HEK293T (cell line): ENCODE measurements at regions not wholly inside any gene's neighbourhood (a gene's known extent, or its start where the extent isn't known, plus 50 kb on each side); places are given as distances from the start of the nearest gene placed in this dataset.

Experiments
- CTCF ChIA-PET: fragments of 350-600 bp; formaldehyde crosslinking; extraction: SDS; loops from one replicate; lab custom pipeline; 2021; ENCODE audit warnings: antibody characterized with exemption, inconsistent platforms; lab: Yijun Ruan, JAX
- POLR2A ChIA-PET: fragments of 350-600 bp; formaldehyde crosslinking; extraction: SDS; loops from one replicate; lab custom pipeline; 2020; ENCODE audit warnings: antibody characterized with exemption, inconsistent platforms; lab: Yijun Ruan, JAX
- DNase-seq: peaks from one replicate; pipeline ENCODE4 v3.0.0; 2012; ENCODE audit warnings: mixed read lengths; ENCODE audit errors: extremely low spot score
- ARNT ChIP-seq: fragments of 450-650 bp; IDR thresholded peaks from 2 replicates; pipeline ENCODE4 v1.6.1; 2017; ENCODE audit warnings: mild to moderate bottlenecking
- BHLHE40 ChIP-seq: fragments of 450-650 bp; IDR thresholded peaks from 2 replicates; pipeline ENCODE4 v1.6.1; 2016; ENCODE audit warnings: mild to moderate bottlenecking, moderate library complexity, borderline replicate concordance
- CTBP1 ChIP-seq: fragments of 450-650 bp; IDR thresholded peaks from 2 replicates; pipeline ENCODE4 v1.6.1; 2016; ENCODE audit warnings: borderline replicate concordance
- ELF4 ChIP-seq: fragments of 450-650 bp; IDR thresholded peaks from 2 replicates; pipeline ENCODE4 v1.6.1; 2017; ENCODE audit warnings: antibody characterized with exemption
- FOXA1 ChIP-seq: fragments of 450-650 bp; IDR thresholded peaks from 2 replicates; pipeline ENCODE4 v1.6.1; 2016; ENCODE audit warnings: mild to moderate bottlenecking
- FOXK2 ChIP-seq: fragments of 450-650 bp; IDR thresholded peaks from 2 replicates; pipeline ENCODE4 v1.6.1; 2016; ENCODE audit warnings: mild to moderate bottlenecking
- FOXM1 ChIP-seq: fragments of 450-650 bp; IDR thresholded peaks from 2 replicates; pipeline ENCODE4 v1.6.1; 2017; ENCODE audit warnings: mild to moderate bottlenecking, borderline replicate concordance
- HDGF ChIP-seq: fragments of 450-650 bp; IDR thresholded peaks from 2 replicates; pipeline ENCODE4 v1.6.1; 2017; ENCODE audit warnings: antibody characterized with exemption, borderline replicate concordance
- L3MBTL2 ChIP-seq: fragments of 450-650 bp; conservative IDR thresholded peaks from 2 replicates; pipeline ENCODE4 v1.6.1; 2016; ENCODE audit warnings: mild to moderate bottlenecking
- LEF1 ChIP-seq: fragments of 450-650 bp; IDR thresholded peaks from 2 replicates; pipeline ENCODE4 v1.6.1; 2017; ENCODE audit warnings: mild to moderate bottlenecking, borderline replicate concordance
- NFRKB ChIP-seq: fragments of 450-650 bp; IDR thresholded peaks from 2 replicates; pipeline ENCODE4 v1.6.1; 2016; ENCODE audit warnings: mild to moderate bottlenecking, moderate library complexity
- SP1 ChIP-seq: fragments of 450-650 bp; IDR thresholded peaks from 2 replicates; pipeline ENCODE4 v1.6.1; 2017
- SUZ12 ChIP-seq: fragments of 450-650 bp; IDR thresholded peaks from 2 replicates; pipeline ENCODE4 v1.6.1; 2016; ENCODE audit warnings: mild to moderate bottlenecking
- TARDBP ChIP-seq: fragments of 450-650 bp; IDR thresholded peaks from 2 replicates; pipeline ENCODE4 v1.6.1; 2016
- ZNF384 ChIP-seq: fragments of 450-650 bp; IDR thresholded peaks from 2 replicates; pipeline ENCODE4 v1.6.1; 2016
- TF ChIP-seq, protein P1 (sequence below): fragments of 450-650 bp; IDR thresholded peaks from 2 replicates; pipeline ENCODE4 v1.6.1; 2016

- POLR2A ChIA-PET, result no interaction called here
- DNase-seq, result no peak
- CTCF ChIA-PET, result no interaction called here
- no peak for TF ChIP-seq SP1
- no peak for TF ChIP-seq SUZ12
- no peak for TF ChIP-seq L3MBTL2
- no peak for TF ChIP-seq HDGF
- no peak for TF ChIP-seq ZNF384
- no peak for TF ChIP-seq TARDBP
- TF ChIP-seq CTBP1, result no peak
- TF ChIP-seq ELF4, result no peak
- TF ChIP-seq LEF1, result no peak
- TF ChIP-seq, protein P1, sequence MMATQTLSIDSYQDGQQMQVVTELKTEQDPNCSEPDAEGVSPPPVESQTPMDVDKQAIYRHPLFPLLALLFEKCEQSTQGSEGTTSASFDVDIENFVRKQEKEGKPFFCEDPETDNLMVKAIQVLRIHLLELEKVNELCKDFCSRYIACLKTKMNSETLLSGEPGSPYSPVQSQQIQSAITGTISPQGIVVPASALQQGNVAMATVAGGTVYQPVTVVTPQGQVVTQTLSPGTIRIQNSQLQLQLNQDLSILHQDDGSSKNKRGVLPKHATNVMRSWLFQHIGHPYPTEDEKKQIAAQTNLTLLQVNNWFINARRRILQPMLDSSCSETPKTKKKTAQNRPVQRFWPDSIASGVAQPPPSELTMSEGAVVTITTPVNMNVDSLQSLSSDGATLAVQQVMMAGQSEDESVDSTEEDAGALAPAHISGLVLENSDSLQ, result no peak
- no peak for TF ChIP-seq FOXM1
- no peak for TF ChIP-seq NFRKB
- TF ChIP-seq BHLHE40, result no peak
- no peak for TF ChIP-seq ARNT
- TF ChIP-seq FOXK2, result no peak
- no peak for TF ChIP-seq FOXA1
Observed at GRCh38 chr17:22654447-22654846, 962.1 kb downstream of the KCNJ18 start.

- POLR2A ChIA-PET, result no interaction called here
- CTCF ChIA-PET, result no interaction called here
- TF ChIP-seq FOXK2, result no peak
- TF ChIP-seq L3MBTL2, result no peak
- TF ChIP-seq SUZ12, result no peak
Observed at GRCh38 chr17:22669721-22670120, 977.4 kb downstream of the KCNJ18 start.

DNA sequence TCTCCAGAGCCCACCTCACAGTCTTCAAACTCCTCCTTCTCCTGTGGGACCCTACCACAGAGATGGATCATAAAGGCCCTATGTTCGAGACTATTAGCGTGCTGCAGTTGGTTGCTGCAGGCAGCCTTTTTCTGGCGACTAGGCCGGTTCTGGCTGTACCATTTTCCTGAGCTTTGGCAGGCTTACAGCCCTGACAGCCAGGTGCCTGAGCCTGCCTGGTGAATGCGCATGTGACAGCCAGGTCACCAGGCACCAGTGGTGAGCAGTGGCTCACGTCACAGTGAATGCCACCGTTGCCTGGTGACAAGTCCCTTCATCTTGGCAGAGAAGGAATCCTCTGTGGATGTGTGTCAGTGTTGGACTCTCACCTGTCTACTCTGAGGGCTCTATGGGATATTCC lies 978.8 kb downstream of the KCNJ18 start:
- DNase-seq, result no peak
- ChIA-PET POLR2A (no interaction called here), CTCF (no interaction called here)
- TF ChIP-seq ZNF384, result no peak
- no peak for TF ChIP-seq LEF1
- TF ChIP-seq TARDBP, result no peak
- no peak for TF ChIP-seq FOXK2
- TF ChIP-seq SUZ12, result no peak
- TF ChIP-seq NFRKB, result no peak
- no peak for TF ChIP-seq FOXM1
- TF ChIP-seq ELF4, result no peak
- no peak for TF ChIP-seq CTBP1
- TF ChIP-seq HDGF, result no peak

More at GRCh38 chr17:22669721-22670120, 977.4 kb downstream of the KCNJ18 start:
- DNase-seq, result no peak

- DNase-seq, result no peak
- POLR2A ChIA-PET, result no interaction called here
- CTCF ChIA-PET, result no interaction called here
- no peak for TF ChIP-seq TARDBP
- TF ChIP-seq NFRKB, result no peak
- no peak for TF ChIP-seq L3MBTL2
- TF ChIP-seq FOXM1, result no peak
- TF ChIP-seq CTBP1, result no peak
- TF ChIP-seq BHLHE40, result no peak
- TF ChIP-seq HDGF, result no peak
- no peak for TF ChIP-seq SUZ12
- TF ChIP-seq LEF1, result no peak
Observed at GRCh38 chr17:22692066-22692805, 999.9 kb downstream of the KCNJ18 start.

- no peak for DNase-seq
- POLR2A ChIA-PET, result no interaction called here
- TF ChIP-seq FOXK2 (no peak), ZNF384 (no peak), ARNT (no peak), LEF1 (no peak), FOXM1 (no peak), TARDBP (no peak), SP1 (no peak)
- CTCF ChIA-PET, result no interaction called here
Observed at GRCh38 chr17:22692806-22693171, 1000.5 kb downstream of the KCNJ18 start.

DNA sequence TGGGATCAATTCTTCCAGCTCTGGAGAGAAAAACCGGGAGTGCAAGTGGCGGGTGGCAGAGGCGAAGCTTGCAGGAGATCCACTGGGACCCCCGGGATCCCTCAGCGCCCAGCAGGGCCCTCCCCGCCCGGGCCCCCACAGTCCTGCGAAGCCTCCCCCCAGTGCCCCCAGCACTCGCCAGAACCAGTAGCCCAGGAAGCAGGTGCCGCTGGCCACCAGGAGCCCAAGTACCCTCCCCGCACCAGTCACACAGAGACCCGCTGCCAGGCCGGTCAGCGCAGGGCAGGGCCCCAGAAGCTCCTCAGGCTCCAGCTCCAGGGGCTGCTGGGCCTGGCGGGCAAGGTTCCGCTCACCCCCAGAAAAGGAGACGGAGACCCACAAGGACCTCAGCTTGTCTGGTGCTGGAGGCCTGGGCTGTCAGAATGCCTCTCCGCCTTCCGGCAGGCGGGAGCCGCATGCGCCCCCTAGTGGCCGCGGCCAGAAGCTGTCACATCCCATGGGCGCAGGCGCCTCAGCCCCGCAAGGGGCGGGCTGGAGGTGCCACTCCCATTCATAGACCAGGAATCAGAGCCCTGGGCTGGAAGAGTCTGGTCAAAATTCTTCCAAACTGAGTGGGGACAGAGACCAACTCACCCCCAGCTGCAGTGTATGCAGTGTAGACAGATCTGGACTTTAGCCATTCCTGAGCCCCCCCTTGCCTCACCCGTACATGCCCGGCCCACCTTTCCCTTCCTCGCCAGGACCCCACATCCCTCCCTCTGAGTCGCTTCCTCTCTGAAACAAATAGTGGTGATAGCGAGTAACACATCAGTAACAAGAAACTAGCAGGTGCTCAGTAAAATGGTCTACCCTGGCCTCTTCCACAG lies 1002.3 kb downstream of the KCNJ18 start:
- DNase-seq, result no peak
- CTCF ChIA-PET, result no interaction called here
- POLR2A ChIA-PET, result no interaction called here
- TF ChIP-seq L3MBTL2 (no peak), FOXA1 (no peak), ZNF384 (no peak), SUZ12 (no peak), TARDBP (no peak), CTBP1 (no peak), BHLHE40 (no peak), SP1 (no peak), FOXM1 (no peak), LEF1 (no peak), ARNT (no peak), HDGF (no peak), ELF4 (no peak), NFRKB (no peak), FOXK2 (no peak)
- TF ChIP-seq, protein P1, result no peak
